GM19395 (cell line): ENCODE measurements at regions not wholly inside any gene's neighbourhood (a gene's known extent, or its start where the extent isn't known, plus 50 kb on each side); places are given as distances from the start of the nearest gene placed in this dataset.
"Not testable (repeated sequence)": the region's sequence is repeated elsewhere in the genome, so short reads cannot be mapped to it uniquely, and the experiment has no call there.

Experiments used
- ATAC-seq: cut with Tn5 transposase; IDR thresholded peaks from one replicate; pipeline ENCODE4 v1.9.1; 2021; ENCODE audit warnings: mild to moderate bottlenecking, moderate library complexity; ENCODE audit not compliant: unreplicated experiment

DNA sequence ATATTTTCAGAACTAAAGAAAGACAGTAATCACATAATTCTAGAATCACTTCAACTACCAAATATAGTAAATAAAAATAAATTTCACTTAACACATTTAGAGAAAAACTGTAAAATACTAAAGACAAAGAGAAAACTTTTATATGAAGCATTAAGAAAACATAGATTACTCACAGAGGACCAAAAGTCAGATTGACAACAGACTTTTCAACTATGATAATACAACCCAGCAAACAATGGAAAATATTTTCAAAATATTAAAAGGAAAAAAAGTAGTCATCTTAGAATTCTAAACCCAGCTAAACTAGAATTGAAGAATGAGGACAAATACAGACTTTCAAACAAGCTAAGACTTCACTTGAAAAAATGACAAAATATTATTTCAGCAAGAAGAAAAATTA lies 164.8 kb upstream of the ARID1B start:
- ATAC-seq, result no peak

- ATAC-seq, result peak; percentile 27
These were observed 175.2 kb upstream of the ARID1B start for GRCh38 chr6:156602066-156602385.

- peak; percentile 49 for ATAC-seq
These were observed 175.8 kb upstream of the ARID1B start for GRCh38 chr6:156601152-156602065.

DNA sequence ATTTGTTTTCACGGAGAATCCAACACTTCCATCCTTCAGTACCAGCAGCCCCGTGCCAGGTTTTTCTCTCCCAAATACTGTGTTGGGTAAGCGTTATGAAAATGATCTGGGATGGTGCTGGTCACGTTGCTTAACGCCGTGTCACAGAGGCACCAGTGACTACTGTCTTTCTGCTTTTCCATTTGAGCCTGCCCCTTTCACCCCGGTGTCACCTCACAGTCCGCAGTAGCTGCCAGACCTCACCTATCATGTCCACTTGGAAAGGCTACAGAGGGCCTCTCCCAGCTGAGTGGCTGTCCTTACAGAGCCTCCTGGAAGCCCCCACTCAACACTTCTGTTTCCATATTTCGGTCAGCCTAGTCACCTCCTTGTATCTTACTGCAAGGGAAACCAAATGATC lies 176.5 kb upstream of the ARID1B start:
- ATAC-seq, result no peak

DNA sequence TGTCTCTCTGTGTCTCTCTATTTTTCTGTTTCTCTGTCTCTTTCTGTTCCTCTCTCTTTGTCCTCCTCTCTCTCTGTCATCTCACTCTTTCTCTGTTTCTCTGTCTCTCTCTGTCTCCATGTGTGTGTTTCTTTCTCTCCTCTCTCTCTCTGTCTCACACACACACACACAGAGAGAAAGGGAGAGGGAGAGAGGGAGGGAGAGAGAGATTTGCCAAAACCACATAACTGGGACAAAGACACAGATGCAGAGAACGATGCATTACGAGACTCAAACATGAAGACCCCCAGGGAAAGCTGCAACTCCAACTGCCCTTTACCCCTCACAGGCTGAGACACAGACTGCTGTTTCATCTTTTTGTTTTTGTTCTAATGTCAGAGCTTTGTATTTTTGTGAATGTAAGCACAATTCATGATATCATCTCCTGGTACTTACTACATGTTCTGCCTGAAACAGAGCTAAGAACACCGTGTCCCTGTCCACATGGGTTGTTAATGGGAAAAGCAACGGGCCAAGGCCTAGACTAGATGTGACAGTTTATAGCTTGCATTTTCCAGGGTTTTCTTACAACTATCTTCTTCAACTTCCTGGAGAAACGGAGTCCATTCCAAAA lies 177.1 kb upstream of the ARID1B start:
- no peak for ATAC-seq

GRCh38 chr6:156599366-156599765 lies 177.8 kb upstream of the ARID1B start:
- ATAC-seq, result no peak

GRCh38 chr6:156598855-156599180 lies 178.4 kb upstream of the ARID1B start:
- no peak for ATAC-seq

- no peak for ATAC-seq
These were observed 178.9 kb upstream of the ARID1B start for GRCh38 chr6:156598071-156598854.

GRCh38 chr6:156597095-156597494 lies 180.1 kb upstream of the ARID1B start:
- ATAC-seq, result no peak

DNA sequence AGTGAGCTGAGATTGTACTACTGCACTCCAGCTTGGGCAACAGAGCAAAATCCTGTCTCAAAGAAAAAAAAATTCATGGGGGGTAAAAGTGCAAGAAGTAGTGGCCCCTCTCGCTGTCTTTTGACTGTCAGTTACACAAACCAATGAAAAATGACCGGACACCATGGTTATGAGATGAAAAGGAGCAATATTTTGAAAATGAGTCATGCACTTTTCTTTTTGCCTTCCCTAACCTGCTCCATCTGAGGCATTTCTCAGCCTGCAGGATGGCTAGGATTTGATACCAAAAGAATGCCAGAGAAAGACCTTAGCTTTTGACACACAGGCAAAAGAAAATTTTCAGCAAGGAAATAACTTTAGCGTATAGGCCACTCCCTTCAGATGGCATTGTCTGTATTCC lies 181.7 kb upstream of the ARID1B start:
- no peak for ATAC-seq

- ATAC-seq, result no peak
These were observed 183.3 kb upstream of the ARID1B start for GRCh38 chr6:156593893-156594292.

GRCh38 chr6:156593127-156593526 lies 184.1 kb upstream of the ARID1B start:
- ATAC-seq, result no peak

GRCh38 chr6:156590482-156590881 lies 186.7 kb upstream of the ARID1B start:
- ATAC-seq, result no peak

GRCh38 chr6:156589281-156589680 lies 187.9 kb upstream of the ARID1B start:
- no peak for ATAC-seq

DNA sequence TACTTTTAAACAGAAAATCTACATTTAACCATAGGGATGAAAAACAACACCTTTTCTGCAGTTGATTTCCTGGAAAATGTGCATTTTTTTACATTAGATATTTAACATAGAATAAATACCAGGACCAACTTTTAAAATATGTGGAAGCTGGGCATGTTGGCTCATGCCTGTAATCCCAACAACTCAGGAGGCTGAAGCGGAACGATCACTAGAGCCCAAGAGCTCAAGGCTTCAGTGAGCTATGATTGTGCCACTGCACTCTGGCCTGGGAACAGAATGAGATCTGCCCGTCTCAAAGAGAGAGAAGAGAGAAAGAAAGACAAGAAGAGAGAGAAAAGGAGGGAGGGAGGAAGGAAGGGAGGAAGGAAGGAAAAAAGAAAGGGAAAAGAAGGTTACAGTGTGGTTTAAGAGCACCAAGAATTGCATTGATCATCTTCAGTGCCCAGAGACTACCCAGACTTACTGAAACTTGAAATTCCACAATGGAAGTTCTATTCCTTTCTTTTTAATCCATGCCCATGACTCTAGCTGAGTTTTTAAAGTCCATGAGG lies 189.4 kb upstream of the ARID1B start:
- no peak for ATAC-seq

- ATAC-seq, result no peak
These were observed 190.1 kb upstream of the ARID1B start for GRCh38 chr6:156587071-156587470.

DNA sequence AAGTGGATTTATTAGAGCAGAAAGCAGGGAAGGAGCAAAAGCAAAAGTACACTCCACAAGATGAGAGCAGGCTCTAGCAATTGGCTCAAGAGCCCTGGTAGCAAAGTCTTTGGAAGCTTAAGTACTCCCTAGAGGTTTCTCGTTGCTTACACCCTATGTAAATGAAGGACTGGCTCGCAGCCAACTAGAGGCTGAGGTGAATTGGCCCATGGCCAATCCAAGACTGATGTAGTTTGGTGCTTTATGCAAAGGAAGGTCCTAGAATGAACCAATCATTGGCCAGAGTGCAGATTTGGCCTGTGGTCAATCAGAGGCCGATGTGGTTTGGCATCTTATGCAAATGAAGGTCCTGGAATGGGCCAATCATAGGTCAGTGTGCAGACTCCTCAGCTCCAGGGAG lies 191.3 kb upstream of the ARID1B start:
- no peak for ATAC-seq

- ATAC-seq, result not testable (repeated sequence)
These were observed 193.1 kb upstream of the ARID1B start for GRCh38 chr6:156584121-156584520.

DNA sequence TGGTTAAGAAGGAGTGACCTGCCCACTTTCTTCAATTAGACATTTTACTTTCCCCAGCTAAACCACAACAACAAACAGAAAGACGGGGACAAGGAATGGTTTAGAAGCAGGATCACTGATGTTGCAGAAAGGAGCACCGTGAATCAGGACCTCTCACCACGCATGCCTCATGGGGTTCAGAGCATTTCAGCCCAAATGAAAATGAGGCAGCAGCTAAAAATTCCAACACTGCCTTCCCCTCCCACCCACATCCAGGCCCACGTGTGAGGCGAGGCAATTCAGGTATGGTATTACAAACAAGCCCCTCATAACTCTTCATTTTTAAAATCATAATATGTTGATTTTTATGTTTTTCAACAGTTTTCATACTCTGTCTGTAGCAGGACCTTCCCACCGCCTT lies 194.1 kb upstream of the ARID1B start:
- no peak for ATAC-seq

- no peak for ATAC-seq
These were observed 194.6 kb upstream of the ARID1B start for GRCh38 chr6:156582509-156582992.

DNA sequence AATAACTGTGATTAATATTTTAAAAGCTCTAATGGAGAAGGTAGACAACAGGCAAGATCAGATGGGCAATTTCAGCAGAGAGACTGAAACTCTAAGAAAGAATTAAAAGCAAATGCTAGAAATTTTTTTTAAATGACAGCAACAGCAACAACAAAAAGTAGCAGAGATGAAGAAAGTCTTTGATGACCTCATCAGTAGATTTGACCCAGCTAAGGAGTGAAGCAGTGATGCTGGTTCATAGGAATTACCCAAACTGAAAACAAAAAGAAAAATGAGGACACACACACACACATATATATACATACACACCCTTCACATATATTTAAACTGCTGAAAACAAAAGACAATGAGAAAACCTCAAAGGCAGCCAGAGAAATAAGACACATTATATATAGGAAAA lies 197.6 kb upstream of the ARID1B start:
- no peak for ATAC-seq
